ENCODE measurements at regions not wholly inside any gene's neighbourhood (a gene's known extent, or its start where the extent isn't known, plus 50 kb on each side); places are given as distances from the start of the nearest gene placed in this dataset.

DNA sequence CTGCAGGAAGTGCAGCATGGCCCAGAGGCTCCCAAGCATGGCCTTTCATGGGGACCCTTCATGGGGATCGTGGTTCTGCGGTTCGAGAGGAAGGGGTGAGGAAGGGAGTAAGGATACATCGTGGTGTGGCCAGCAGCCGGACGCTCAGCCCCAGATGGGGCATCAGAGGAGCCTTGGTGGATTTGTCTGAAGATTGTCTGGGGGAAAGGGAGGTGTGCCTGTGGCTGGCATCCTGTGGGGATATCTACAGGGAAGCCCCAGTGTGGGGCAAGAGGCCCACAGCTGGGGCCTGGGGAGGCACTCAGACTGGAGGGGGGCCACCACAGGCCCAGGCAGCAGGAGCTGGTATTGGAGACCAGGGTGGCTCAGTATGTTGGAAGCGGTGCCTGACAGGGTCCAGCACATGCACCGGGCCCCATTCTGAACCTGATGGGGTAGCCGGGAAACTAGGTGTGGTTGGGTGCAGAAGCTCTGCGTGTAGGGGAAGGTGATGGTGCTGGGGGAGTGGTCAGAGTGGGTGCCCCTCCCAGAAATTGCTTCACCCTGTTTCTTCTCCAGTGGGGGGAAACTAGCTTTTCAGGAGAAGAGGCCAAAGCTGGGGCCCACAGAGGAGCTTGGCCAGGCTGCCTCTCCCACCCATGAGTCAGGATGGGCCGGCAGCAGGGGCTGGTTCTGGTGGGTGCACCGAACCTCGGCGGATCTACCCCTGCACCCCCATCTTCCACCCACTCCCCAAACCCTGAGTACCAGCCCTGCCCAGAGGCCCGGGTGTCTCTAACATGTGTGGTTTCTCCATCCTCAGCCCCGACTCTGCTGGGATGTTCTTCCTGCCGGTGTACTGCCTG lies 274.4 kb upstream of the HDAC4 start:
- TF ChIP-seq, protein P1, sequence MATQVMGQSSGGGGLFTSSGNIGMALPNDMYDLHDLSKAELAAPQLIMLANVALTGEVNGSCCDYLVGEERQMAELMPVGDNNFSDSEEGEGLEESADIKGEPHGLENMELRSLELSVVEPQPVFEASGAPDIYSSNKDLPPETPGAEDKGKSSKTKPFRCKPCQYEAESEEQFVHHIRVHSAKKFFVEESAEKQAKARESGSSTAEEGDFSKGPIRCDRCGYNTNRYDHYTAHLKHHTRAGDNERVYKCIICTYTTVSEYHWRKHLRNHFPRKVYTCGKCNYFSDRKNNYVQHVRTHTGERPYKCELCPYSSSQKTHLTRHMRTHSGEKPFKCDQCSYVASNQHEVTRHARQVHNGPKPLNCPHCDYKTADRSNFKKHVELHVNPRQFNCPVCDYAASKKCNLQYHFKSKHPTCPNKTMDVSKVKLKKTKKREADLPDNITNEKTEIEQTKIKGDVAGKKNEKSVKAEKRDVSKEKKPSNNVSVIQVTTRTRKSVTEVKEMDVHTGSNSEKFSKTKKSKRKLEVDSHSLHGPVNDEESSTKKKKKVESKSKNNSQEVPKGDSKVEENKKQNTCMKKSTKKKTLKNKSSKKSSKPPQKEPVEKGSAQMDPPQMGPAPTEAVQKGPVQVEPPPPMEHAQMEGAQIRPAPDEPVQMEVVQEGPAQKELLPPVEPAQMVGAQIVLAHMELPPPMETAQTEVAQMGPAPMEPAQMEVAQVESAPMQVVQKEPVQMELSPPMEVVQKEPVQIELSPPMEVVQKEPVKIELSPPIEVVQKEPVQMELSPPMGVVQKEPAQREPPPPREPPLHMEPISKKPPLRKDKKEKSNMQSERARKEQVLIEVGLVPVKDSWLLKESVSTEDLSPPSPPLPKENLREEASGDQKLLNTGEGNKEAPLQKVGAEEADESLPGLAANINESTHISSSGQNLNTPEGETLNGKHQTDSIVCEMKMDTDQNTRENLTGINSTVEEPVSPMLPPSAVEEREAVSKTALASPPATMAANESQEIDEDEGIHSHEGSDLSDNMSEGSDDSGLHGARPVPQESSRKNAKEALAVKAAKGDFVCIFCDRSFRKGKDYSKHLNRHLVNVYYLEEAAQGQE (IDR thresholded peaks at IDR 0.05; ENCODE audit: insufficient read depth in 1 of 2, low read depth in 2 of 2, low read length in 2 of 2): no peak
- TF ChIP-seq POLR2AphosphoS5 (IDR thresholded peaks at IDR 0.05; ENCODE audit: low read depth, low read length) (no peak), TAF1 (IDR thresholded peaks at IDR 0.05; ENCODE audit: borderline replicate concordance, insufficient read depth, low read length) (no peak), SIN3A (IDR thresholded peaks at IDR 0.05; ENCODE audit: borderline replicate concordance, insufficient read depth, low read length) (no peak), FOXP2 (optimal IDR thresholded peaks at IDR 0.05; ENCODE audit: borderline replicate concordance, extremely low read depth, extremely low read length, insufficient read depth) (no peak)
